ENCODE measurements at regions not wholly inside any gene's neighbourhood (a gene's known extent, or its start where the extent isn't known, plus 50 kb on each side); places are given as distances from the start of the nearest gene placed in this dataset.
A peak's percentile ranks its signal among the peaks of the same experiment; 100 is the strongest.

GRCh38 chr18:34942276-34942675, 98.9 kb upstream of the MAPRE2 start:
- BruUV-seq (replicated peaks): no TSS peak
- Mint-ChIP-seq H3K9me3 (ENCODE audit: low read depth, unreplicated experiment) (no peaks in the 10 kb centered on the region), H3K4me1 (ENCODE audit: low read depth, unreplicated experiment) (peaks cover 34% of the 10 kb centered on the region), H3K36me3 (ENCODE audit: insufficient read depth, unreplicated experiment) (no peaks in the 10 kb centered on the region), H3K4me3 (ENCODE audit: low read depth, unreplicated experiment) (peak overlapping the region; percentile 55), H3K27ac (ENCODE audit: unreplicated experiment) (peak overlapping the region; percentile 82), H3K27me3 (ENCODE audit: unreplicated experiment) (no peaks in the 10 kb centered on the region)
- CTCF ChIA-PET: interaction anchor here (0.6 to 1.9 kb wide), 5 partner anchors 13 to 201 kb away, joined by 3 to 8 read pairs (median 3); no protein-coding TSS in a partner anchor
- no peak for TF ChIP-seq CTCF (IDR thresholded peaks at IDR 0.05; ENCODE audit: unreplicated experiment)
- no peak for DNase-seq
- intact Hi-C loops (cut with micrococcal nuclease; ENCODE audit: unreplicated experiment): no loop called here

DNA sequence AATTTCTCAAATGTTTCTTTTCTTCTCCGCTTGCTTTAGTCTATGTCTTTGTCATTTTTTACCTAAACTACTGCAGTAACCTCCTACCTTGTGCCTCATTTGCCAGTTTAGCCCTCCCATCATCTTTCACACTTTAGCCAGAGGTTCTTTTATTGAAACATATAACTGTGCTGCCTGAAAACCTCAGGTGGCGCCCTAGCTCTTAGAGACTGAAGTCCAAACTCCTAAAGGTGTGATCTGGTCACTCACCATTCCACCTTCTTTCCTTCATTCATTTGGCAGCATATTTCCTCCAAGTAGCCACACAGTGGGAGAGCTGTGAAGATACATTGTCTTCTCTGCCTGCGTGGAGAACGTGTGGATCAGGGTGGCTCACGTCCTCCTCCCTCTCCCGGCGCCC, 98.2 kb upstream of the MAPRE2 start:
- BruUV-seq (replicated peaks): no TSS peak
- Mint-ChIP-seq H3K36me3 (ENCODE audit: insufficient read depth, unreplicated experiment) (no peaks in the 10 kb centered on the region), H3K27me3 (ENCODE audit: unreplicated experiment) (no peaks in the 10 kb centered on the region), H3K9me3 (ENCODE audit: low read depth, unreplicated experiment) (no peaks in the 10 kb centered on the region), H3K4me3 (ENCODE audit: low read depth, unreplicated experiment) (peak overlapping the region; percentile 55), H3K27ac (ENCODE audit: unreplicated experiment) (peak overlapping the region; percentile 82), H3K4me1 (ENCODE audit: low read depth, unreplicated experiment) (peaks cover 34% of the 10 kb centered on the region)
- CTCF ChIA-PET: interaction anchor here (1.0 to 1.9 kb wide), 3 partner anchors 13 to 201 kb away, joined by 3 to 8 read pairs (median 3); no protein-coding TSS in a partner anchor
- peak; percentile 30 for DNase-seq
- intact Hi-C loops (cut with micrococcal nuclease; ENCODE audit: unreplicated experiment): loop anchor here (1.0 kb wide), 1 partner anchor 36 kb away; no protein-coding TSS in a partner anchor
- TF ChIP-seq CTCF (IDR thresholded peaks at IDR 0.05; ENCODE audit: unreplicated experiment): no peak

DNA sequence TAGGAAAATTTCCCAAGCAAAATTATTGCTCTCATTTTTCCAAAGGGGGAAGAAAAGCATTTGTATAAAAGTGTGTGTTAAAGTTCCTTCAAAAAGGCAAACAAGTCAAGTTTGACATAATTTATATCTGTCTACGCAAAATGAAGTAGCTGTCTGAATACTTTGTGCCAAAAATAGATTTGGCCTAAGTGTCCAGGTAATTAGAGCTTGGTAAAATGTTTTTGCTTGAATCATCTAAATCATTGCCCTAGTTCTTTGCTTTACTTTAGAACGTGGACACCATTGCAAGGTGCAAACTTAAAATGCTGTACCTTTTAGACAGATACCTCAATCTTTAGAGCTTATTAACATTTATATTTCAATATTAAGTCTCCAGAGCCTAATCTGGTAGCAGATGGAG, 97.6 kb upstream of the MAPRE2 start:
- no TSS peak for BruUV-seq (replicated peaks)
- Mint-ChIP-seq H3K4me1 (ENCODE audit: low read depth, unreplicated experiment) (peaks cover 35% of the 10 kb centered on the region), H3K4me3 (ENCODE audit: low read depth, unreplicated experiment) (no peak overlapping the region), H3K27ac (ENCODE audit: unreplicated experiment) (no peak overlapping the region), H3K9me3 (ENCODE audit: low read depth, unreplicated experiment) (no peaks in the 10 kb centered on the region), H3K36me3 (ENCODE audit: insufficient read depth, unreplicated experiment) (no peaks in the 10 kb centered on the region), H3K27me3 (ENCODE audit: unreplicated experiment) (no peaks in the 10 kb centered on the region)
- CTCF ChIA-PET: interaction anchor here (1.9 kb wide), 1 partner anchor 200 kb away, joined by 8 read pairs; no protein-coding TSS in a partner anchor
- no peak for DNase-seq
- no peak for TF ChIP-seq CTCF (IDR thresholded peaks at IDR 0.05; ENCODE audit: unreplicated experiment)
- intact Hi-C loops (cut with micrococcal nuclease; ENCODE audit: unreplicated experiment): loop anchor here (1.0 kb wide), 1 partner anchor 36 kb away; no protein-coding TSS in a partner anchor

DNA sequence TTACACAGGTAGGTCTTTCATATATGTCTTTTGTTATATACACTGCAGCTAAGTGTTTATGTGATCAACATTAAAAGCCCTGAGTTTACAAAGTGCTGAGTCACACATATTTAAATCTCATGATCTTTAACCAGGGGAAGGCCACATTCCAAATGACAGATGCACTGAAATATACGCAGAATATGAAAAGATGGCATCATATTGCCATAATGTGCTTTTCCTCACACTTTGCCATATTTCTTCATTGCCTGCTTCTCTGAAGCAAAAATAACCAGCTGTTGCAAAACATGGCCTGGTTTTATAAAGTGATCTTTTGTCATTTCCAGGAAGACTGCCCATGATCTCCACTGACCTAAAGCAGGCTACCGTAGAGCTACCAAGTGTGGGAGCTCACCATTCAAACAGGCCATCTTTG, 93.5 kb upstream of the MAPRE2 start:
- CTCF ChIA-PET: no interaction called here
- Mint-ChIP-seq H3K4me3 (ENCODE audit: low read depth, unreplicated experiment) (no peak overlapping the region), H3K4me1 (ENCODE audit: low read depth, unreplicated experiment) (peaks cover 17% of the 10 kb centered on the region), H3K9me3 (ENCODE audit: low read depth, unreplicated experiment) (no peaks in the 10 kb centered on the region), H3K27ac (ENCODE audit: unreplicated experiment) (peak overlapping the region; percentile 45), H3K36me3 (ENCODE audit: insufficient read depth, unreplicated experiment) (no peaks in the 10 kb centered on the region), H3K27me3 (ENCODE audit: unreplicated experiment) (no peaks in the 10 kb centered on the region)
- TF ChIP-seq CTCF (IDR thresholded peaks at IDR 0.05; ENCODE audit: unreplicated experiment): no peak
- no TSS peak for BruUV-seq (replicated peaks)
- intact Hi-C loops (cut with micrococcal nuclease; ENCODE audit: unreplicated experiment): no loop called here
- no peak for DNase-seq
